ENCODE measurements at regions not wholly inside any gene's neighbourhood (a gene's known extent, or its start where the extent isn't known, plus 50 kb on each side); places are given as distances from the start of the nearest gene placed in this dataset.

DNA sequence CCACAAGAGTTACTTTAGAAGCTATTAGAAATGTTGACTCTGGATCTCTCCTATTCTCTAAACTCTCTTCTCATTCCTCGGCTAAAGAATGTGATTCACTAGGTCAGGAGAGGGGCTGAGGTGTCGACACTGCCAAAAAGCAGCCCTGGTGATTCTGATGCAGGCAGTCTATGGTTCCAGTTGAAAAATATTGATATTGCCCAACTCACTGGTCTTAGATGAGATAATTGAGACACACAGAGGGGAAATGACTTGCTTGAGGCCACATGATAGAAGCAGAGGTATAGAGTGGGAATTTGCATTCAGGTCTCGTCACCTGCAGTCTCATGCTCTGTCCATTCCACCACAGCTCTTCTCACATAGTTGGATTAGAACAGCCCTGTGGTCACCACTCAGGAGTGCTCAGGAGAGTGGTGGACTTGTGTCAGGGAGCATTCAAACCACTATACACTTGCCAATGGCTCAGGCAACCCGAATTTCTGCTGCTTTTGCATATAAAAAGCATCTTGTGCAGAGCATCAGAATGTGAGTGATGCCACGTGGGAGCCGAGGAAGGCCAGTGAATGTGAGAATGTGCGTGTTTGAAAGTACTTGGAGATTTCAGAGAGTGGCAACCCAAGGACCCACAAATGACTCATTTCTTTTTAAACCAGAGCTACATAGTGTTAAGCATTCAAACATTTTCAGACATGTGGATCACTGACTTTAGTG lies 65.1 kb upstream of the CTLA4 start:
- Mint-ChIP-seq H3K27me3 (ENCODE audit: low read depth, unreplicated experiment) (no peaks in the 10 kb centered on the region), H3K4me3 (ENCODE audit: unreplicated experiment) (no peak overlapping the region), H3K9me3 (ENCODE audit: unreplicated experiment) (peaks cover 8% of the 10 kb centered on the region), H3K4me1 (ENCODE audit: low read depth, unreplicated experiment) (peaks cover 54% of the 10 kb centered on the region), H3K36me3 (ENCODE audit: low read depth, unreplicated experiment) (peaks cover 2% of the 10 kb centered on the region), H3K27ac (ENCODE audit: unreplicated experiment) (peak overlapping the region; percentile 99)
- H3K79me2 ChIP-seq (ENCODE audit: insufficient read depth, low read length): no peaks in the 10 kb centered on the region
- peak; percentile 80 for FAIRE-seq
- H3K36me3 ChIP-seq (ENCODE audit: insufficient read depth, low read length): no peaks in the 10 kb centered on the region
- no peak overlapping the region for H2AFZ ChIP-seq (ENCODE audit: low read depth, low read length)
- H4K20me1 ChIP-seq (ENCODE audit: insufficient read depth, low read length): no peaks in the 10 kb centered on the region
- peak overlapping the region; percentile 98 for H3K27ac ChIP-seq (ENCODE audit: low read depth, low read length)
- no peak for TF ChIP-seq EZH2 (IDR thresholded peaks at IDR 0.05; ENCODE audit: insufficient read depth, low read length)
- TF ChIP-seq, protein P1, sequence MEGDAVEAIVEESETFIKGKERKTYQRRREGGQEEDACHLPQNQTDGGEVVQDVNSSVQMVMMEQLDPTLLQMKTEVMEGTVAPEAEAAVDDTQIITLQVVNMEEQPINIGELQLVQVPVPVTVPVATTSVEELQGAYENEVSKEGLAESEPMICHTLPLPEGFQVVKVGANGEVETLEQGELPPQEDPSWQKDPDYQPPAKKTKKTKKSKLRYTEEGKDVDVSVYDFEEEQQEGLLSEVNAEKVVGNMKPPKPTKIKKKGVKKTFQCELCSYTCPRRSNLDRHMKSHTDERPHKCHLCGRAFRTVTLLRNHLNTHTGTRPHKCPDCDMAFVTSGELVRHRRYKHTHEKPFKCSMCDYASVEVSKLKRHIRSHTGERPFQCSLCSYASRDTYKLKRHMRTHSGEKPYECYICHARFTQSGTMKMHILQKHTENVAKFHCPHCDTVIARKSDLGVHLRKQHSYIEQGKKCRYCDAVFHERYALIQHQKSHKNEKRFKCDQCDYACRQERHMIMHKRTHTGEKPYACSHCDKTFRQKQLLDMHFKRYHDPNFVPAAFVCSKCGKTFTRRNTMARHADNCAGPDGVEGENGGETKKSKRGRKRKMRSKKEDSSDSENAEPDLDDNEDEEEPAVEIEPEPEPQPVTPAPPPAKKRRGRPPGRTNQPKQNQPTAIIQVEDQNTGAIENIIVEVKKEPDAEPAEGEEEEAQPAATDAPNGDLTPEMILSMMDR (IDR thresholded peaks at IDR 0.05; ENCODE audit: insufficient read depth, low read depth, low read length): no peak
- no peaks in the 10 kb centered on the region for H3K27me3 ChIP-seq (ENCODE audit: insufficient read depth, low read length)
- H3K4me3 ChIP-seq (ENCODE audit: insufficient read depth, low read depth, low read length): no peak overlapping the region
- H3K9me3 ChIP-seq (ENCODE audit: insufficient read depth, low read depth, low read length): no peaks in the 10 kb centered on the region
- peaks cover 45% of the 10 kb centered on the region for H3K4me1 ChIP-seq (ENCODE audit: insufficient read depth, low read length)
- H3K9ac ChIP-seq (ENCODE audit: low read length): peak overlapping the region; percentile 83
- peak; percentile 99 for DNase-seq (ENCODE audit: low read depth)
- peak overlapping the region; percentile 37 for H3K4me2 ChIP-seq (ENCODE audit: low read length)

DNA sequence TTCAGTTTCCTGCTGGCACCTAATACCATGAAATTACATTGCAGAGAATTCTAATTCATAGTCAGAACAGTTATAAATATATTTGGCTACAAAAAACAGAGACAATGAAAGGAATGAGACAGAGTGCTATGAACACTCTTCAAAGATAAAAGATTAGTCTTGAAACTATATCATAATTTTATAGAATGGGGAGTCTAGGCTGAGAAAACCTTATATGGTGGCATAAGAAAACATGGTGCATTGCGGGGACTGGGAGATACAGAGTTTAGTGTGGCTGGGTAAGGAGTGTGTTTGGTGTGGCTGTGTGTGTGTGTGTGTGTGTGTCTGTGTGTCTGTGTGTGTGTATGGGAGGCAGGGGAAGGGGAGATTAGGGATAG lies 64.5 kb upstream of the CTLA4 start:
- TF ChIP-seq, protein P1 (IDR thresholded peaks at IDR 0.05; ENCODE audit: insufficient read depth, low read depth, low read length): no peak
- no peak for TF ChIP-seq EZH2 (IDR thresholded peaks at IDR 0.05; ENCODE audit: insufficient read depth, low read length)
- Histone ChIP-seq H3K4me2 (ENCODE audit: low read length) (peak overlapping the region; percentile 37), H3K36me3 (ENCODE audit: insufficient read depth, low read length) (no peaks in the 10 kb centered on the region), H3K27me3 (ENCODE audit: insufficient read depth, low read length) (no peaks in the 10 kb centered on the region), H3K4me3 (ENCODE audit: insufficient read depth, low read depth, low read length) (no peak overlapping the region), H3K9me3 (ENCODE audit: insufficient read depth, low read depth, low read length) (no peaks in the 10 kb centered on the region), H2AFZ (ENCODE audit: low read depth, low read length) (no peak overlapping the region), H3K9ac (ENCODE audit: low read length) (peak overlapping the region; percentile 83), H3K27ac (ENCODE audit: low read depth, low read length) (peak overlapping the region; percentile 98), H3K79me2 (ENCODE audit: insufficient read depth, low read length) (no peaks in the 10 kb centered on the region), H4K20me1 (ENCODE audit: insufficient read depth, low read length) (no peaks in the 10 kb centered on the region), H3K4me1 (ENCODE audit: insufficient read depth, low read length) (peaks cover 48% of the 10 kb centered on the region)
- peaks cover 2% of the 10 kb centered on the region for H3K36me3 Mint-ChIP-seq (ENCODE audit: low read depth, unreplicated experiment)
- peaks cover 8% of the 10 kb centered on the region for H3K9me3 Mint-ChIP-seq (ENCODE audit: unreplicated experiment)
- H3K27me3 Mint-ChIP-seq (ENCODE audit: low read depth, unreplicated experiment): no peaks in the 10 kb centered on the region
- FAIRE-seq (peak; percentile 26), DNase-seq (ENCODE audit: low read depth) (no peak)
- H3K4me1 Mint-ChIP-seq (ENCODE audit: low read depth, unreplicated experiment): peaks cover 58% of the 10 kb centered on the region
- peak overlapping the region; percentile 99 for H3K27ac Mint-ChIP-seq (ENCODE audit: unreplicated experiment)
- H3K4me3 Mint-ChIP-seq (ENCODE audit: unreplicated experiment): no peak overlapping the region

DNA sequence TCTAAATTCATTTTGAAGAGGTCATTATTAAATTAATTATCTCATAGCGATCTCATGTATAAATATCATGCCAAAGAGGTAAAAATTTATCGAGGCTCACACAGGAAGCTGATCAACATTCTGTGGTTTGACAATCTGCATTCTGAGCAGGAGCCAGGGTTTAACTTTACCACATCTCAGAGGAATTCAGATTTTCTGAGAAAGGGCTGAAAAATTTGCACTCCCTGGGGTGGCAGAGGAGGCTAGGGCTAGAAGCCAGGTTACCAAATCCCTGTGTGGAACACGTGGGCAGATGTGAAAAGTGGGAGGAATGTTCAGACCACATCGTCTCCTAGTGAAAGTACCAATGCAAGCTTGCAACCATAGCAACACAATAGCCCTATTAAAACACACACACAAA lies 63.5 kb upstream of the CTLA4 start:
- peak overlapping the region; percentile 98 for H3K27ac ChIP-seq (ENCODE audit: low read depth, low read length)
- no peaks in the 10 kb centered on the region for H4K20me1 ChIP-seq (ENCODE audit: insufficient read depth, low read length)
- no peaks in the 10 kb centered on the region for H3K79me2 ChIP-seq (ENCODE audit: insufficient read depth, low read length)
- H3K4me3 ChIP-seq (ENCODE audit: insufficient read depth, low read depth, low read length): no peak overlapping the region
- DNase-seq (ENCODE audit: low read depth) (peak; percentile 100), FAIRE-seq (peak; percentile 93)
- peak overlapping the region; percentile 24 for H3K4me3 Mint-ChIP-seq (ENCODE audit: unreplicated experiment)
- H3K27ac Mint-ChIP-seq (ENCODE audit: unreplicated experiment): peak overlapping the region; percentile 99
- H3K9me3 ChIP-seq (ENCODE audit: insufficient read depth, low read depth, low read length): no peaks in the 10 kb centered on the region
- no peak overlapping the region for H2AFZ ChIP-seq (ENCODE audit: low read depth, low read length)
- peaks cover 54% of the 10 kb centered on the region for H3K4me1 Mint-ChIP-seq (ENCODE audit: low read depth, unreplicated experiment)
- no peaks in the 10 kb centered on the region for H3K27me3 Mint-ChIP-seq (ENCODE audit: low read depth, unreplicated experiment)
- H3K9ac ChIP-seq (ENCODE audit: low read length): peak overlapping the region; percentile 83
- peaks cover 2% of the 10 kb centered on the region for H3K36me3 Mint-ChIP-seq (ENCODE audit: low read depth, unreplicated experiment)
- TF ChIP-seq, protein P1 (IDR thresholded peaks at IDR 0.05; ENCODE audit: insufficient read depth, low read depth, low read length): no peak
- no peak for TF ChIP-seq EZH2 (IDR thresholded peaks at IDR 0.05; ENCODE audit: insufficient read depth, low read length)
- no peaks in the 10 kb centered on the region for H3K27me3 ChIP-seq (ENCODE audit: insufficient read depth, low read length)
- H3K4me1 ChIP-seq (ENCODE audit: insufficient read depth, low read length): peaks cover 53% of the 10 kb centered on the region
- H3K4me2 ChIP-seq (ENCODE audit: low read length): peak overlapping the region; percentile 60
- no peaks in the 10 kb centered on the region for H3K36me3 ChIP-seq (ENCODE audit: insufficient read depth, low read length)
- peaks cover 6% of the 10 kb centered on the region for H3K9me3 Mint-ChIP-seq (ENCODE audit: unreplicated experiment)

Data from astrocyte (in vitro differentiated cells and primary cell).